ENCODE measurements at regions not wholly inside any gene's neighbourhood (a gene's known extent, or its start where the extent isn't known, plus 50 kb on each side); places are given as distances from the start of the nearest gene placed in this dataset.

DNA sequence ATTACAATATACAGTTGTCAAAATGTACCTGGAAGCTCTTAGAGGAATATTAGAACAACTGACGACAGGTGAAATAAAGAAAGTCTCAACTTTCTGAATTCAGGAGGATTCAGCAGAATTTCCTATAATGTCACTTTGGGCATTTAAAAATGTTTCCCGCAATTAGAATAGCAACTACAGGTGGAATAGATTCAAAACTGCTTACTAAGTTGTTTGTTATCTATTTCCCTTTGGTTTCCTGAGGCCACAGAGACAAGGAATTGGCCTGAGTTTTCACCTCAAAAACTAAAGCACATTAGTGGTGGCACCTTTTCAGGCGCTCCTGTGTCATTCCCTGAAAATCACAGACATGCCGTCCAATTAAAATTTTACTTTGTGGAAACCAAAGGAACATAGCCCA, 729.2 kb upstream of the FANCL start:
- TF ChIP-seq, protein P1, sequence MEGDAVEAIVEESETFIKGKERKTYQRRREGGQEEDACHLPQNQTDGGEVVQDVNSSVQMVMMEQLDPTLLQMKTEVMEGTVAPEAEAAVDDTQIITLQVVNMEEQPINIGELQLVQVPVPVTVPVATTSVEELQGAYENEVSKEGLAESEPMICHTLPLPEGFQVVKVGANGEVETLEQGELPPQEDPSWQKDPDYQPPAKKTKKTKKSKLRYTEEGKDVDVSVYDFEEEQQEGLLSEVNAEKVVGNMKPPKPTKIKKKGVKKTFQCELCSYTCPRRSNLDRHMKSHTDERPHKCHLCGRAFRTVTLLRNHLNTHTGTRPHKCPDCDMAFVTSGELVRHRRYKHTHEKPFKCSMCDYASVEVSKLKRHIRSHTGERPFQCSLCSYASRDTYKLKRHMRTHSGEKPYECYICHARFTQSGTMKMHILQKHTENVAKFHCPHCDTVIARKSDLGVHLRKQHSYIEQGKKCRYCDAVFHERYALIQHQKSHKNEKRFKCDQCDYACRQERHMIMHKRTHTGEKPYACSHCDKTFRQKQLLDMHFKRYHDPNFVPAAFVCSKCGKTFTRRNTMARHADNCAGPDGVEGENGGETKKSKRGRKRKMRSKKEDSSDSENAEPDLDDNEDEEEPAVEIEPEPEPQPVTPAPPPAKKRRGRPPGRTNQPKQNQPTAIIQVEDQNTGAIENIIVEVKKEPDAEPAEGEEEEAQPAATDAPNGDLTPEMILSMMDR (IDR thresholded peaks at IDR 0.05; ENCODE audit: low read length), result no peak
- TF ChIP-seq EZH2 (optimal IDR thresholded peaks at IDR 0.05; ENCODE audit: low read depth, low read length) (no peak), EZH2phosphoT487 (IDR thresholded peaks at IDR 0.05; ENCODE audit: low read length) (no peak)

Data from MM.1S (cell line).